Skeletal muscle cell (primary cell): ENCODE measurements at regions not wholly inside any gene's neighbourhood (a gene's known extent, or its start where the extent isn't known, plus 50 kb on each side); places are given as distances from the start of the nearest gene placed in this dataset.

Source experiments
- DNase-seq: peaks from one replicate; pipeline ENCODE4 v3.0.0-alpha.2; 2010; ENCODE audit warnings: low read depth
- H3K4me3 ChIP-seq: 2 replicates; pipeline ENCODE4 v1.5.1; 2011; ENCODE audit warnings: low read depth, mild to moderate bottlenecking, control low read depth, low read length, moderate library complexity

DNA sequence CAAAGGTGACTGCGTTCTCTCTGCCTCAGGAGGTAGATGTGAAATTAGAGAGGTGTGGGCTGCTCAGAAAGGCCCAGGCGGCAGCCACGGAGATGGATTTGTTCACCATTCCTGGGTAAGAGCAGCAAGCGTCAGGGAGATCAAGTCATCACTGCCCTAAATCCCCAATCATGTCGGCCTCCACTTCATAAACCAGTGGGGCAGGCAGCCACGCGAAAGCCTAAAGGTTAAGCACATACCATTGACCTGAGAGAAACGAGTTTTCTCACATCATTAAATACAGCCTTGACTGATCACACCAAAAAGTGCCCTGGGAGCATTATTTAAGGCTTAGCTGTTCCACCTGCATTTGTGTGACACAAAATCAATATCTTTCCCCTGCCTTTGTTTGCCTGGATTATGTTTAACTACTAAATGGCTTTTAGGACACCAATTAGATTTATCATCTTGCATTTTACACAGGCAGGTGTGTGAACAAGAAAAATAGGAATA, 50.7 kb upstream of the FOXB1 start:
- no peak overlapping the region for H3K4me3 ChIP-seq
- no peak for DNase-seq

GRCh38 chr15:59952960-59953359, 51.2 kb upstream of the FOXB1 start:
- H3K4me3 ChIP-seq = no peak overlapping the region
- no peak for DNase-seq

DNA sequence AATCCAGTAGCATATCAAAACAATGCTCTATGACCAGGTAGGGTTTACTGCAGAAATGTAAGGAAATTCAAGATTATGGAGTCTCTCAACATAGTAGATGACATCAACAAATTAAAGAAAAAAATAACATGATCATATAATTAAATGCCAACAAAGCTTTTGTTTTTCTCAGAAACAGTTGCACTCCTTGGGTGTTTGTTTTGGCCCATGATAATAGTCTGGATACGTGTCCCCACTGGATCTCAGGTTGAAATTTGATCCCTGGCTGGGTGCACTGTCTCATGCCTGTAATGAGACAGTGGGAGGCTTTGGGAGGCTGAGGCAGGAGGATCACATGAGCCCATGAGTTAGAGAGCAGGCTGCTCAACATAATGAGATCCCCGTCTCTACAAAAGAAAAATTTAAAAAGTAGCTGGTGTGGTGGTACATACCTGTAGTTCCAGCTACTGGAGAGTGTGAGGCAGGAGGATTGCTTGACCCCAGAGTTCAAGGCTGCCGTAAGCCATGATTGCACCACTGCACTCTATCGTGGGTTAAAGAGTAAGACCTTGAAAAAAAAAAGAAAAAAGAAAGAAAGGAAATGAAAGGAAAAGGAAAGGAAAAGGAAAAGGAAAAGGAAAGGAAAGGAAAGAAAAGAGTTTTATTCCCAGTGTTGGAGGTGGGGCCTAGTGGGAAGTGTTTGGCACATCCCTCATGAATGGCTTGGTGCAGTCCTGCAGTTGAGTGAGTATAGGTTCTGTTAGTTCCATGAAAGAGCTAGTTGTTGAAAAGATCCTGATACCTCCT, 53.3 kb upstream of the FOXB1 start:
- H3K4me3 ChIP-seq = no peak overlapping the region
- DNase-seq = no peak

- DNase-seq = no peak
- H3K4me3 ChIP-seq = no peak overlapping the region
Measured at GRCh38 chr15:59948924-59949613, 55.0 kb upstream of the FOXB1 start.

GRCh38 chr15:59946084-59946483, 58.0 kb upstream of the FOXB1 start:
- no peak for DNase-seq
- H3K4me3 ChIP-seq = no peak overlapping the region

DNA sequence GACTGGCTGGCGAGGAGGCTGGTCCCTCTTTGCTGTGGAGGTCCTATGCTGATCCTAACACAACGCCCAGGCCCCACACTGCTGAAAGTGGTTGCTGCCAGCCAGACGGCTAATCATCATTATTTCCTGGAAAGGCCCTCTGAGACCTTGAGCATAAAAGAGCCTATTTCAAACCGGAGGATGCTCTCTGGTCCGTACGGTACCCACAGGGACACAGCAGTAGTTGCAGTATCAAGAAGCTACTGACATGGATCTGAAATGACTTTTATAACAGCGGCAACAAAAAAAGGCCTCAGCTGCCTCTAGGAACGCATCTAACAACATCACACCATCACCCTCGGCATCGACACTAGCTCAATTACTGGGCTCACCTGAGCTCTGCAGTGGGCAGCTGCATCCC, 59.1 kb upstream of the FOXB1 start:
- no peak for DNase-seq
- no peak overlapping the region for H3K4me3 ChIP-seq

GRCh38 chr15:59941612-59942011, 62.5 kb upstream of the FOXB1 start:
- H3K4me3 ChIP-seq = no peak overlapping the region
- no peak for DNase-seq

- DNase-seq = no peak
- H3K4me3 ChIP-seq = no peak overlapping the region
Measured at GRCh38 chr15:59940928-59941327, 63.2 kb upstream of the FOXB1 start.

DNA sequence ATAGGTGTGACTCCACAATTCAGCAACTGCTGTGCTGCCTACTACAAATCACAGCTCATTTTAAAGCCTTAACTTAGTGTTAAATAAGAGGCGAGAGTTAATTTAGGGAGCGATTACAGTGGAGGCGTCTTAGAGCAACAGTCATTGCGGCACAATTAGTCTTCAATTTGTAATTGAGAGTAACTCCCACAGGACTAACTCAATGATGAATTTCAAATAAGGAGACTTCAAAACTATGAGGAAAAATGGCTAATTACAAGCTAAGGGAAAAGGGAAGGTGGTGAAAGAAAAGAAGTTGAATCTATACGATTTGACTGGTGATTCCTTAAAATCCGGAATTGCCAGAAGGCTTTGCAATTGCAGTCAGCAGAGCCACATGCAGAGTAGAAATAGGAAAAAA, 63.7 kb upstream of the FOXB1 start:
- H3K4me3 ChIP-seq = no peak overlapping the region
- no peak for DNase-seq

DNA sequence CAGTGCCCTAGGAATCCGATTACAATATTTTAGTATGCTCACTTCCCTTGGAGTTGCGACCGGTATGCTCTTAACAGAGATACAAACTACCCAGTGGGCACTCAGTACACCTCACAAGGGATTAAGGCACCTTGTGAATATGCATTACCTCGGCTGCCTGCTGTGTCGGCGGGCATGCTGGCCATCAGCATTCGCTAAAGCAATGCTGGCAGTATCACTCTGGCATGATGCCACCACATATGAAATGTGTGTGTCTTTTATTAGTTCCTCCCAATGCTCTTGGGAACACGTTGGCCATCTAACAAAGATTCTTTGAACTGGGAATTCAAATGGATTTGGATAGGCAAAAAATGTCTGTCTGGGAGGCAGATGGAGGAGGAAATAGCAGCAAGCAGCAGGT, 67.4 kb upstream of the FOXB1 start:
- DNase-seq = no peak
- no peak overlapping the region for H3K4me3 ChIP-seq

GRCh38 chr15:59933607-59934006, 70.5 kb upstream of the FOXB1 start:
- no peak for DNase-seq
- no peak overlapping the region for H3K4me3 ChIP-seq

GRCh38 chr15:59931646-59932261, 72.4 kb upstream of the FOXB1 start:
- no peak overlapping the region for H3K4me3 ChIP-seq
- DNase-seq = no peak

GRCh38 chr15:59924812-59925522, 79.1 kb upstream of the FOXB1 start:
- no peak overlapping the region for H3K4me3 ChIP-seq
- no peak for DNase-seq

DNA sequence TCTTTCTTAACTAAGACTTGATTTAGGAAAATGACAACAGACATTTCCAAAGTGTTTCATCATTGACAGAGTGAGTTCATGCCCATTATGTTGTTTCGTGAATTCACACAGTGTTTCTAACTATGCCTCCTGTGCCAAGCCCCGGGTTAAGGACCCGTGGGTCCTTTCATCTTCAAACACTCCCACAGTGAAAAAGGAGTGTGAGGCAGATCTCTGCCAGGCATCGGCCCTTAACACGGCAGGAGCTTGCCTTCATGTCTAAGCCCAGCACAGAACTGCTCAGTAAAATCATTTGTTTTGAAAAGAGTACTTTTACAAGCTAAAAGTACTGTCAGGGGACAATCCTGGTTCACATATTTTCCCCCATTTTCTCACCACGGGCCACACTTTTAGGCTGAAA, 80.0 kb upstream of the FOXB1 start:
- no peak overlapping the region for H3K4me3 ChIP-seq
- no peak for DNase-seq

GRCh38 chr15:59923508-59923907, 80.6 kb upstream of the FOXB1 start:
- no peak overlapping the region for H3K4me3 ChIP-seq
- no peak for DNase-seq

GRCh38 chr15:59918994-59919951, 84.8 kb upstream of the FOXB1 start:
- peak; percentile 56 for DNase-seq
- H3K4me3 ChIP-seq = no peak overlapping the region

GRCh38 chr15:59917504-59918157, 86.5 kb upstream of the FOXB1 start:
- no peak overlapping the region for H3K4me3 ChIP-seq
- DNase-seq = no peak

DNA sequence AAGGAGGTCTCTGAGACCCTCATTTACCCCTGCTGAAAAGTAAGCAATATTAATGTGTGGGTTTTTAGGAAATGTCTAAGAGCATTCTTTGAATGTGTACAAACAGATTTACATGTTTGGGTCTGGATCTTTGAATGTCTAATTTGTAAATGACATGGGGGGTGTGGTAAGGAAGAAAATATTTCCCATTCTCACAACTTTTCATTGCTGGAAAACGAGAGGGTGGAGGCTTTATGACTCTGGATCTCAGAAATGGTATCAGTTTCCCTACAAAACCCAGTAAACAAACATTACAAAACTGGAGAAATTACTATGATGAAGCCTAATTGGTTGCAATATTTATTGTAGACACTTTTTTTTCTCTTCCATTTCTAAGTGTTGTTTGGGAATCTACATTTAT, 98.1 kb upstream of the FOXB1 start:
- DNase-seq = no peak
- H3K4me3 ChIP-seq = no peak overlapping the region
